Colonic mucosa (tissue), 4 donors: ENCODE measurements at regions not wholly inside any gene's neighbourhood (a gene's known extent, or its start where the extent isn't known, plus 50 kb on each side); places are given as distances from the start of the nearest gene placed in this dataset.

Experiments used
- DNase-seq: peaks from one replicate; pipeline ENCODE4 v3.0.0-alpha.2; 2020
- H3K27ac ChIP-seq: fragments of 200-600 bp; one replicate; pipeline ENCODE4 v1.8.0; 2021
- H3K27me3 ChIP-seq: fragments of 200-600 bp; one replicate; pipeline ENCODE4 v1.8.0; 2021
- H3K36me3 ChIP-seq: fragments of 200-600 bp; one replicate; pipeline ENCODE4 v1.8.0; 2021
- H3K4me1 ChIP-seq: fragments of 200-600 bp; one replicate; pipeline ENCODE4 v1.8.0; 2021; ENCODE audit warnings: mild to moderate bottlenecking
- H3K4me3 ChIP-seq: fragments of 200-600 bp; one replicate; pipeline ENCODE4 v1.8.0; 2021
- H3K9ac ChIP-seq, 2 donors: one replicate each; pipeline ENCODE4 v1.7.0; 2013; ENCODE audit warnings: control low read depth in 2 of 2, low read depth in 2 of 2, low read length in 2 of 2
- H3K9me3 ChIP-seq: fragments of 200-600 bp; one replicate; pipeline ENCODE4 v1.8.0; 2021
- CTCF ChIP-seq: fragments of 200-600 bp; IDR thresholded peaks from one replicate; pipeline ENCODE4 v1.8.0; 2022; ENCODE audit warnings: antibody characterized with exemption, mild to moderate bottlenecking
- intact Hi-C: fragments of 100-400 bp; cut with DNase I; formaldehyde crosslinking; loops from one replicate; pipeline ENCODE4 v1.14.1; 2022
- donor health status: healthy.
- donor health status: DM: no; HTN: no; CAD: no.
- donor health status: DM: no; HTN: no; CAD: no.

GRCh38 chr2:223459328-223459939 lies 142.7 kb downstream of the SCG2 start:
- DNase-seq: no peak
- no peaks in the 10 kb centered on the region for H3K27me3 ChIP-seq
- no peaks in the 10 kb centered on the region for H3K36me3 ChIP-seq
- no peak overlapping the region for H3K4me3 ChIP-seq
- no peak overlapping the region for H3K9ac ChIP-seq
- no peak overlapping the region for H3K27ac ChIP-seq
- H3K9me3 ChIP-seq: no peaks in the 10 kb centered on the region
- H3K4me1 ChIP-seq: no peaks in the 10 kb centered on the region
- intact Hi-C loops: no loop called here
- TF ChIP-seq CTCF: peak; percentile 15

GRCh38 chr2:223460209-223460608 lies 142.0 kb downstream of the SCG2 start:
- no peaks in the 10 kb centered on the region for H3K4me1 ChIP-seq
- H3K9me3 ChIP-seq: no peaks in the 10 kb centered on the region
- DNase-seq: no peak
- H3K27me3 ChIP-seq: no peaks in the 10 kb centered on the region
- no peak overlapping the region for H3K4me3 ChIP-seq
- no peak overlapping the region for H3K27ac ChIP-seq
- H3K9ac ChIP-seq: no peak overlapping the region
- intact Hi-C loops: no loop called here
- no peaks in the 10 kb centered on the region for H3K36me3 ChIP-seq
- no peak for TF ChIP-seq CTCF

- Histone ChIP-seq H3K9ac (no peak overlapping the region), H3K9me3 (no peaks in the 10 kb centered on the region), H3K27ac (no peak overlapping the region), H3K36me3 (no peaks in the 10 kb centered on the region), H3K4me3 (no peak overlapping the region), H3K27me3 (no peaks in the 10 kb centered on the region), H3K4me1 (no peaks in the 10 kb centered on the region)
- DNase-seq: no peak
- no peak for TF ChIP-seq CTCF
- intact Hi-C loops: no loop called here
Measured at GRCh38 chr2:223460774-223461211, 141.4 kb downstream of the SCG2 start.

GRCh38 chr2:223464071-223464470 lies 138.1 kb downstream of the SCG2 start:
- intact Hi-C loops: no loop called here

GRCh38 chr2:223465793-223466192 lies 136.4 kb downstream of the SCG2 start:
- H3K4me3 ChIP-seq: no peak overlapping the region
- intact Hi-C loops: no loop called here
- peak; percentile 53 for DNase-seq
- no peaks in the 10 kb centered on the region for H3K4me1 ChIP-seq
- H3K27me3 ChIP-seq: no peaks in the 10 kb centered on the region
- TF ChIP-seq CTCF: no peak
- H3K27ac ChIP-seq: no peak overlapping the region
- H3K9me3 ChIP-seq: no peaks in the 10 kb centered on the region
- no peaks in the 10 kb centered on the region for H3K36me3 ChIP-seq
- H3K9ac ChIP-seq: no peak overlapping the region

More at GRCh38 chr2:223464071-223464470, 138.1 kb downstream of the SCG2 start:
- Histone ChIP-seq H3K9ac (no peak overlapping the region), H3K9me3 (no peaks in the 10 kb centered on the region), H3K36me3 (no peaks in the 10 kb centered on the region), H3K27ac (no peak overlapping the region), H3K27me3 (no peaks in the 10 kb centered on the region), H3K4me3 (no peak overlapping the region), H3K4me1 (no peaks in the 10 kb centered on the region)
- DNase-seq: no peak
- TF ChIP-seq CTCF: no peak
